ENCODE measurements at regions not wholly inside any gene's neighbourhood (a gene's known extent, or its start where the extent isn't known, plus 50 kb on each side); places are given as distances from the start of the nearest gene placed in this dataset.
"Not testable (repeated sequence)": the region's sequence is repeated elsewhere in the genome, so short reads cannot be mapped to it uniquely, and the experiment has no call there.

- H3K9me1 ChIP-seq (ENCODE audit: control insufficient read depth, insufficient read depth, low read length); CTCF ChIA-PET (ENCODE audit: low intra/inter-chr PET ratio); BruUV-seq (replicated peaks); H3K9ac ChIP-seq (ENCODE audit: insufficient read depth in 1 of 2, low read depth in 2 of 2, low read length in 2 of 2); H3K4me2 ChIP-seq (ENCODE audit: insufficient read depth, low read length); H3K4me3 ChIP-seq; in situ Hi-C loops (cut with MboI); DNase-seq (ENCODE audit: extremely low read depth in 1 of 4, low spot score in 3 of 4); H3K4me1 ChIP-seq (replicated peaks in 1 of 2; ENCODE audit: control insufficient read depth in 2 of 2, insufficient read depth in 2 of 2, low read length in 2 of 2); FAIRE-seq; H4K20me1 ChIP-seq (replicated peaks; ENCODE audit: control insufficient read depth, insufficient read depth, low read length); intact Hi-C loops (cut with micrococcal nuclease); ATAC-seq; H3K9me3 ChIP-seq (replicated peaks; ENCODE audit: control insufficient read depth, insufficient read depth, low read depth, low read length); H2AFZ ChIP-seq (ENCODE audit: low read depth, low read length); H3K79me2 ChIP-seq (ENCODE audit: control insufficient read depth, insufficient read depth, low read length); H3K36me3 ChIP-seq (ENCODE audit: control insufficient read depth, insufficient read depth, low read length); POLR2A ChIA-PET; H3K27ac ChIP-seq (ENCODE audit: extremely low read depth, low read depth, low read length): not testable (repeated sequence)
- TF ChIP-seq ZNF146 (CRISPR knock-in tag; IDR thresholded peaks at IDR 0.05; ENCODE audit: unreplicated experiment) (peak; percentile 78), RBM25 (IDR thresholded peaks at IDR 0.05; ENCODE audit: low read depth, low read length, severe bottlenecking) (peak; percentile 8)
- H3K27me3 ChIP-seq (ENCODE audit: control insufficient read depth in 2 of 2, insufficient read depth in 2 of 2, low read length in 2 of 2), result peaks cover 10 to 30% of the 10 kb centered on the region in 2 experiments; a peak in 4 of 5 replicates
- WGBS (ENCODE audit: insufficient coverage, low coverage, missing lambda C conversion rate), result 21% methylated on average over 4 of the region's 5 CpGs
Measured at GRCh38 chr2:8333832-8334187, 348.0 kb upstream of the ID2 start.

- H2AFZ ChIP-seq (ENCODE audit: low read depth, low read length), result 0 out of 2 replicates have a peak overlapping the region, but pooled peaks have one; percentile 17
- ChIA-PET POLR2A (interaction anchor here (0.7 to 1.6 kb wide), 2 partner anchors 10 to 169 kb away, joined by 3 to 6 read pairs; no protein-coding TSS in a partner anchor), CTCF (ENCODE audit: low intra/inter-chr PET ratio) (no interaction called here)
- FAIRE-seq (no peak), ATAC-seq (peak; percentile 67), DNase-seq (ENCODE audit: extremely low read depth in 1 of 4, low spot score in 3 of 4) (no peak)
- no peaks in the 10 kb centered on the region for H4K20me1 ChIP-seq (replicated peaks; ENCODE audit: control insufficient read depth, insufficient read depth, low read length)
- intact Hi-C loops (cut with micrococcal nuclease) (no loop called here), in situ Hi-C loops (cut with MboI) (no loop called here)
- no peaks in the 10 kb centered on the region for H3K79me2 ChIP-seq (ENCODE audit: control insufficient read depth, insufficient read depth, low read length)
- WGBS (ENCODE audit: insufficient coverage, low coverage, missing lambda C conversion rate), result 6% methylated on average over 12 of the region's 12 CpGs
- no peak overlapping the region for H3K4me2 ChIP-seq (ENCODE audit: insufficient read depth, low read length)
- no peaks in the 10 kb centered on the region for H3K36me3 ChIP-seq (ENCODE audit: control insufficient read depth, insufficient read depth, low read length)
- H3K27me3 ChIP-seq (ENCODE audit: control insufficient read depth in 2 of 2, insufficient read depth in 2 of 2, low read length in 2 of 2), result peaks cover 10 to 27% of the 10 kb centered on the region in 2 experiments; a peak in 4 of 5 replicates
- no peak overlapping the region for H3K4me3 ChIP-seq
- BruUV-seq (replicated peaks), result no TSS peak
- no peaks in the 10 kb centered on the region for H3K9me3 ChIP-seq (replicated peaks; ENCODE audit: control insufficient read depth, insufficient read depth, low read depth, low read length)
- H3K27ac ChIP-seq (ENCODE audit: extremely low read depth, low read depth, low read length), result no peak overlapping the region
- peaks cover 0 to 7% of the 10 kb centered on the region in 2 experiments; a peak in 3 of 5 replicates for H3K4me1 ChIP-seq (replicated peaks in 1 of 2; ENCODE audit: control insufficient read depth in 2 of 2, insufficient read depth in 2 of 2, low read length in 2 of 2)
- no peaks in the 10 kb centered on the region for H3K9me1 ChIP-seq (ENCODE audit: control insufficient read depth, insufficient read depth, low read length)
- H3K9ac ChIP-seq (ENCODE audit: insufficient read depth in 1 of 2, low read depth in 2 of 2, low read length in 2 of 2), result no peak overlapping the region
- TF ChIP-seq EP300 (IDR thresholded peaks at IDR 0.05; ENCODE audit: low read length), result no peak
- 0 out of 2 replicates have a peak, but pooled peaks have one; percentile 4 for TF ChIP-seq KLF16 (IDR thresholded peaks at IDR 0.05)
- TF ChIP-seq REST (IDR thresholded peaks at IDR 0.05; ENCODE audit: borderline replicate concordance), result peak; percentile 36; the same call in 1 of the 2 replicates
- no peak for TF ChIP-seq REST (CRISPR knock-in tag; IDR thresholded peaks at IDR 0.05; ENCODE audit: low read depth)
Measured at GRCh38 chr2:8334866-8335325, 347.0 kb upstream of the ID2 start.

Measured in K562 (cell line).